ENCODE measurements at regions not wholly inside any gene's neighbourhood (a gene's known extent, or its start where the extent isn't known, plus 50 kb on each side); places are given as distances from the start of the nearest gene placed in this dataset.

DNA sequence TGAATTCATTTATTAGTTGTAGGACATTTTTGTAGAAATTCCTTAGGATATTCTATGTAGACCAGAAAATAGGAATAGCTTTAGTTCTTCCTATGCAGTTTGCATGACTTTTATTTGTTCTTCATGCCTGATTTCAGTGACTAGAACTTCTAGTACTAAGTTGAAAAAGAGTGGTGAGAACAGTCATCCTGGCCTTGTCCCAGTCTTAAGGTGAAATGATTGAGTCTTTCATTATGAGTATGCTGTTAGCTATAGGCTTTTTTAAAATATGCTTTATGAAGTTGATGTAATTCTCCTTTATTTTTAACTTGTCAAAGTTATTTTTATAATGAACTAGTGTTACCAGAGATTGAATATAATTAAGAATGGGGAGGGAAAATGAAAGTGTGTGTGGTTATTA lies 690.1 kb upstream of the KLHL1 start:
- H3K36me3 ChIP-seq (ENCODE audit: control insufficient read depth, insufficient read depth, low read length), result no peaks in the 10 kb centered on the region
- Mint-ChIP-seq H3K4me3 (no peak overlapping the region), H3K36me3 (ENCODE audit: low read depth) (no peaks in the 10 kb centered on the region), H3K27me3 (ENCODE audit: insufficient read depth) (no peaks in the 10 kb centered on the region), H3K9me3 (no peaks in the 10 kb centered on the region), H3K27ac (no peak overlapping the region), H3K4me1 (no peaks in the 10 kb centered on the region)
- DNase-seq, result no peak
- H3K4me3 ChIP-seq (ENCODE audit: low read length), result no peak overlapping the region
- H3K27me3 ChIP-seq (ENCODE audit: control insufficient read depth, insufficient read depth, low read length, poor library complexity, severe bottlenecking), result no peaks in the 10 kb centered on the region
- no peaks in the 10 kb centered on the region for H3K9me3 ChIP-seq (ENCODE audit: control insufficient read depth, low read length)
- no peak overlapping the region for H3K9ac ChIP-seq (ENCODE audit: extremely low read depth, low read length, poor library complexity, severe bottlenecking)
- TF ChIP-seq, protein P1, sequence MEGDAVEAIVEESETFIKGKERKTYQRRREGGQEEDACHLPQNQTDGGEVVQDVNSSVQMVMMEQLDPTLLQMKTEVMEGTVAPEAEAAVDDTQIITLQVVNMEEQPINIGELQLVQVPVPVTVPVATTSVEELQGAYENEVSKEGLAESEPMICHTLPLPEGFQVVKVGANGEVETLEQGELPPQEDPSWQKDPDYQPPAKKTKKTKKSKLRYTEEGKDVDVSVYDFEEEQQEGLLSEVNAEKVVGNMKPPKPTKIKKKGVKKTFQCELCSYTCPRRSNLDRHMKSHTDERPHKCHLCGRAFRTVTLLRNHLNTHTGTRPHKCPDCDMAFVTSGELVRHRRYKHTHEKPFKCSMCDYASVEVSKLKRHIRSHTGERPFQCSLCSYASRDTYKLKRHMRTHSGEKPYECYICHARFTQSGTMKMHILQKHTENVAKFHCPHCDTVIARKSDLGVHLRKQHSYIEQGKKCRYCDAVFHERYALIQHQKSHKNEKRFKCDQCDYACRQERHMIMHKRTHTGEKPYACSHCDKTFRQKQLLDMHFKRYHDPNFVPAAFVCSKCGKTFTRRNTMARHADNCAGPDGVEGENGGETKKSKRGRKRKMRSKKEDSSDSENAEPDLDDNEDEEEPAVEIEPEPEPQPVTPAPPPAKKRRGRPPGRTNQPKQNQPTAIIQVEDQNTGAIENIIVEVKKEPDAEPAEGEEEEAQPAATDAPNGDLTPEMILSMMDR (conservative IDR thresholded peaks at IDR 0.05), result no peak
- no peak overlapping the region for H3K27ac ChIP-seq (ENCODE audit: low read depth, low read length)
- no peaks in the 10 kb centered on the region for H3K4me1 ChIP-seq (ENCODE audit: control insufficient read depth, insufficient read depth, low read length)

DNA sequence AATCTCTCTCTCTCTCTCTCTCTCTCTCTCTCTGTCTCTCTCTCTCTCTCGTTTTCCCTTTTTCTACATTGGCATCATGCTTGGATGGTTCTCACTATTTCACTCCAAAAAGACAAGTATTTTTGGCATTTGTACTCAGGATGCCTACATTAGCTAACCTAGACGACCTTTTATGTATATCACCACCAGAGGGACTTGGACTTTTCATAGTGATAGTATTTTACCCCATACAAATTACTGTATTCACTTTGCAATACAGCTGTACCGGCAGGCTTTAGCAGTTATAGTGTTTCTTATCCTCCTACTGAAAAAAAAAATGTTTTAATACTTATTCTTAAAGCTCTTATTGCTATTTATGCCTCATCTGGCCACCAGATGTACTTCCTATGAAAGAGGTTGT lies 687.2 kb upstream of the KLHL1 start:
- no peaks in the 10 kb centered on the region for H3K36me3 ChIP-seq (ENCODE audit: control insufficient read depth, insufficient read depth, low read length)
- H3K4me1 Mint-ChIP-seq, result no peaks in the 10 kb centered on the region
- H3K36me3 Mint-ChIP-seq (ENCODE audit: low read depth), result no peaks in the 10 kb centered on the region
- TF ChIP-seq, protein P1 (conservative IDR thresholded peaks at IDR 0.05), result peak; percentile 60
- no peak overlapping the region for H3K27ac ChIP-seq (ENCODE audit: low read depth, low read length)
- H3K9me3 ChIP-seq (ENCODE audit: control insufficient read depth, low read length), result no peaks in the 10 kb centered on the region
- no peaks in the 10 kb centered on the region for H3K4me1 ChIP-seq (ENCODE audit: control insufficient read depth, insufficient read depth, low read length)
- H3K27ac Mint-ChIP-seq, result no peak overlapping the region
- H3K27me3 Mint-ChIP-seq (ENCODE audit: insufficient read depth), result no peaks in the 10 kb centered on the region
- no peaks in the 10 kb centered on the region for H3K9me3 Mint-ChIP-seq
- H3K9ac ChIP-seq (ENCODE audit: extremely low read depth, low read length, poor library complexity, severe bottlenecking), result no peak overlapping the region
- no peak for DNase-seq
- H3K4me3 Mint-ChIP-seq, result no peak overlapping the region
- 62% methylated on average over 3 of the region's 3 CpGs; no CpG with 5 or more reads in 1 of the 2 experiments for WGBS, 2 experiments (ENCODE audit: insufficient coverage in 1 of 2, insufficient read length in 1 of 2)
- no peak overlapping the region for H3K4me3 ChIP-seq (ENCODE audit: low read length)
- H3K27me3 ChIP-seq (ENCODE audit: control insufficient read depth, insufficient read depth, low read length, poor library complexity, severe bottlenecking), result no peaks in the 10 kb centered on the region

DNA sequence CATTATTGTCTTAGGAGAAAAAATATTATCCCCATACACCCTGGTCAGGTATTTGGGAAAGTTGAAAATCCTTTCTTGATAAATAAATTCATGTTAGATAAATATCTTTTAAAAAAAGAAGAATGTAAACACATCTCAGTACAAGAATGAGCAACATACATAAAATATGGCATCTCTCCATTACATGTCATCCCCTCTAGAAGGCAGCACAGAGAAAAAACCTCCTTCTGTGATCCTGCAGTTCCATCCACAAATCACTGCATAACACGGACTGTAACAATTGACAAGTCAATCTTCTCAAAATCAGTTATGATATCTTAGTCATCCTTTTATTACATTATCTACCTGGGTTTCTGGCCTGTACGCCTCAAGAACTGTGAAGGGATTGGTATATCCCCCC lies 683.9 kb upstream of the KLHL1 start:
- Mint-ChIP-seq H3K27ac (no peak overlapping the region), H3K27me3 (ENCODE audit: insufficient read depth) (no peaks in the 10 kb centered on the region), H3K4me3 (no peak overlapping the region), H3K36me3 (ENCODE audit: low read depth) (no peaks in the 10 kb centered on the region), H3K9me3 (no peaks in the 10 kb centered on the region), H3K4me1 (no peaks in the 10 kb centered on the region)
- TF ChIP-seq, protein P1 (conservative IDR thresholded peaks at IDR 0.05), result peak; percentile 64
- H3K36me3 ChIP-seq (ENCODE audit: control insufficient read depth, insufficient read depth, low read length), result no peaks in the 10 kb centered on the region
- no peaks in the 10 kb centered on the region for H3K9me3 ChIP-seq (ENCODE audit: control insufficient read depth, low read length)
- 79% methylated on average over 2 of the region's 2 CpGs; no CpG with 5 or more reads in 1 of the 2 experiments for WGBS, 2 experiments (ENCODE audit: insufficient coverage in 1 of 2, insufficient read length in 1 of 2)
- DNase-seq, result no peak
- H3K27me3 ChIP-seq (ENCODE audit: control insufficient read depth, insufficient read depth, low read length, poor library complexity, severe bottlenecking), result no peaks in the 10 kb centered on the region
- H3K4me1 ChIP-seq (ENCODE audit: control insufficient read depth, insufficient read depth, low read length), result no peaks in the 10 kb centered on the region
- no peak overlapping the region for H3K4me3 ChIP-seq (ENCODE audit: low read length)
- no peak overlapping the region for H3K9ac ChIP-seq (ENCODE audit: extremely low read depth, low read length, poor library complexity, severe bottlenecking)
- H3K27ac ChIP-seq (ENCODE audit: low read depth, low read length), result no peak overlapping the region

Data from endodermal cell (in vitro differentiated cells).